Ectodermal cell (in vitro differentiated cells): ENCODE measurements at regions not wholly inside any gene's neighbourhood (a gene's known extent, or its start where the extent isn't known, plus 50 kb on each side); places are given as distances from the start of the nearest gene placed in this dataset.
"Not testable (repeated sequence)": the region's sequence is repeated elsewhere in the genome, so short reads cannot be mapped to it uniquely, and the experiment has no call there.

ENCODE experiments used
- H3K27ac ChIP-seq: 2 replicates; pipeline ENCODE4 v1.7.0; 2013; ENCODE audit warnings: mild to moderate bottlenecking, low read depth, low read length; ENCODE audit not compliant: insufficient read depth, poor library complexity, severe bottlenecking
- H3K27me3 ChIP-seq: 2 replicates; pipeline ENCODE4 v1.7.0; 2013; ENCODE audit warnings: mild to moderate bottlenecking, low read length; ENCODE audit not compliant: insufficient read depth, control insufficient read depth, poor library complexity, severe bottlenecking
- H3K36me3 ChIP-seq: one replicate; pipeline ENCODE4 v1.7.0; 2013; ENCODE audit warnings: low read length; ENCODE audit not compliant: control insufficient read depth, insufficient read depth
- H3K4me1 ChIP-seq: one replicate; pipeline ENCODE4 v1.7.0; 2013; ENCODE audit warnings: low read length; ENCODE audit not compliant: control insufficient read depth, insufficient read depth
- H3K4me3 ChIP-seq: 2 replicates; pipeline ENCODE4 v1.7.0; 2013; ENCODE audit warnings: low read depth, low read length, control low read depth; ENCODE audit not compliant: insufficient read depth
- H3K9me3 ChIP-seq: 2 replicates; pipeline ENCODE4 v1.7.0; 2013; ENCODE audit warnings: mild to moderate bottlenecking, low read length, moderate library complexity; ENCODE audit not compliant: control insufficient read depth
- WGBS, 2 experiments: methylation state at CpG; one replicate each; pipeline ENCODE4 v1.1.7; 2013; ENCODE audit warnings: missing lambda C conversion rate in 2 of 2; 5-methylcytosine and 5-hydroxymethylcytosine counted together

- Histone ChIP-seq H3K9me3 (no peaks in the 10 kb centered on the region), H3K36me3 (no peaks in the 10 kb centered on the region), H3K27me3 (no peaks in the 10 kb centered on the region), H3K4me3 (no peak overlapping the region), H3K4me1 (no peaks in the 10 kb centered on the region), H3K27ac (no peak overlapping the region)
- WGBS, 2 experiments: 79 to 94% methylated on average over 1 of the region's 1 CpG
These were observed 122.3 kb downstream of the HAUS1 start for GRCh38 chr18:46226461-46226860.

- not testable (repeated sequence) for H3K27me3 ChIP-seq, H3K36me3 ChIP-seq, H3K9me3 ChIP-seq, H3K4me1 ChIP-seq, H3K4me3 ChIP-seq, H3K27ac ChIP-seq
- WGBS, 2 experiments: 85 to 86% methylated on average over 11 of the region's 11 CpGs
These were observed 125.5 kb downstream of the HAUS1 start for GRCh38 chr18:46229641-46230040.

GRCh38 chr18:46236156-46236555 lies 132.0 kb downstream of the HAUS1 start:
- no peaks in the 10 kb centered on the region for H3K36me3 ChIP-seq
- H3K4me3 ChIP-seq: no peak overlapping the region
- no peaks in the 10 kb centered on the region for H3K4me1 ChIP-seq
- no peaks in the 10 kb centered on the region for H3K27me3 ChIP-seq
- H3K27ac ChIP-seq: no peak overlapping the region
- 89 to 97% methylated on average over 3 to 4 of the region's 4 CpGs for WGBS, 2 experiments
- no peaks in the 10 kb centered on the region for H3K9me3 ChIP-seq

- no peak overlapping the region for H3K27ac ChIP-seq
- H3K4me1 ChIP-seq: no peaks in the 10 kb centered on the region
- no peaks in the 10 kb centered on the region for H3K36me3 ChIP-seq
- no peak overlapping the region for H3K4me3 ChIP-seq
- H3K27me3 ChIP-seq: no peaks in the 10 kb centered on the region
- WGBS, 2 experiments: 100% methylated on average over 1 of the region's 1 CpG
- no peaks in the 10 kb centered on the region for H3K9me3 ChIP-seq
These were observed 133.7 kb downstream of the HAUS1 start for GRCh38 chr18:46237891-46238290.

GRCh38 chr18:46239549-46239948 lies 135.4 kb downstream of the HAUS1 start:
- Histone ChIP-seq H3K4me1 (no peaks in the 10 kb centered on the region), H3K27me3 (no peaks in the 10 kb centered on the region), H3K36me3 (no peaks in the 10 kb centered on the region), H3K27ac (no peak overlapping the region), H3K4me3 (no peak overlapping the region), H3K9me3 (no peaks in the 10 kb centered on the region)

GRCh38 chr18:46239998-46240397 lies 135.8 kb downstream of the HAUS1 start:
- Histone ChIP-seq H3K36me3 (no peaks in the 10 kb centered on the region), H3K4me1 (no peaks in the 10 kb centered on the region), H3K4me3 (no peak overlapping the region), H3K27ac (no peak overlapping the region), H3K27me3 (no peaks in the 10 kb centered on the region), H3K9me3 (no peaks in the 10 kb centered on the region)
- 77 to 81% methylated on average over 4 of the region's 4 CpGs for WGBS, 2 experiments

- H3K27ac ChIP-seq, H3K27me3 ChIP-seq, H3K4me1 ChIP-seq, H3K9me3 ChIP-seq, H3K36me3 ChIP-seq, H3K4me3 ChIP-seq: not testable (repeated sequence)
- 95 to 97% methylated on average over 7 of the region's 7 CpGs for WGBS, 2 experiments
These were observed 137.2 kb downstream of the HAUS1 start for GRCh38 chr18:46241393-46241792.

GRCh38 chr18:46242183-46242582 lies 138.0 kb downstream of the HAUS1 start:
- H3K27me3 ChIP-seq: no peaks in the 10 kb centered on the region
- no peak overlapping the region for H3K4me3 ChIP-seq
- 100% methylated on average over 2 to 6 of the region's 6 CpGs for WGBS, 2 experiments
- no peaks in the 10 kb centered on the region for H3K9me3 ChIP-seq
- H3K36me3 ChIP-seq: no peaks in the 10 kb centered on the region
- no peak overlapping the region for H3K27ac ChIP-seq
- no peaks in the 10 kb centered on the region for H3K4me1 ChIP-seq

- Histone ChIP-seq H3K4me1 (no peaks in the 10 kb centered on the region), H3K27me3 (no peaks in the 10 kb centered on the region), H3K9me3 (no peaks in the 10 kb centered on the region), H3K27ac (no peak overlapping the region), H3K36me3 (no peaks in the 10 kb centered on the region), H3K4me3 (no peak overlapping the region)
- no CpG with 5 or more reads among the region's 1 CpG for WGBS, 2 experiments
These were observed 138.9 kb downstream of the HAUS1 start for GRCh38 chr18:46243095-46243494.

GRCh38 chr18:46243673-46244072 lies 139.5 kb downstream of the HAUS1 start:
- 89 to 96% methylated on average over 3 of the region's 3 CpGs for WGBS, 2 experiments
- Histone ChIP-seq H3K9me3 (no peaks in the 10 kb centered on the region), H3K4me1 (no peaks in the 10 kb centered on the region)

GRCh38 chr18:46246101-46246500 lies 141.9 kb downstream of the HAUS1 start:
- Histone ChIP-seq H3K4me1 (no peaks in the 10 kb centered on the region), H3K27me3 (no peaks in the 10 kb centered on the region), H3K4me3 (no peak overlapping the region), H3K36me3 (no peaks in the 10 kb centered on the region), H3K9me3 (no peaks in the 10 kb centered on the region), H3K27ac (no peak overlapping the region)
- WGBS, 2 experiments: 83 to 84% methylated on average over 2 of the region's 2 CpGs

More at GRCh38 chr18:46243673-46244072, 139.5 kb downstream of the HAUS1 start:
- Histone ChIP-seq H3K27ac (no peak overlapping the region), H3K36me3 (no peaks in the 10 kb centered on the region), H3K27me3 (no peaks in the 10 kb centered on the region), H3K4me3 (no peak overlapping the region)
